Peyer's patch (tissue), 4 donors: ENCODE measurements at regions not wholly inside any gene's neighbourhood (a gene's known extent, or its start where the extent isn't known, plus 50 kb on each side); places are given as distances from the start of the nearest gene placed in this dataset.

Experiments
- DNase-seq, 3 donors: peaks; one replicate each; pipeline ENCODE4 v3.0.0-alpha.2; 2017 to 2019
- H3K27ac ChIP-seq, 4 donors: fragments of 200-600 bp; sonication (generic); one replicate each; pipeline ENCODE4 v1.5.1; 2016 to 2019
- H3K27me3 ChIP-seq, 2 donors: fragments of 200-600 bp; sonication (generic); one replicate each; pipeline ENCODE4 v1.5.1; 2019
- H3K36me3 ChIP-seq, 3 donors: fragments of 200-600 bp; sonication (generic); one replicate each; pipeline ENCODE4 v1.5.1; 2016 to 2019
- H3K4me1 ChIP-seq, 4 donors: fragments of 200-600 bp; sonication (generic); one replicate each; pipeline ENCODE4 v1.5.1; 2016 to 2019
- H3K4me3 ChIP-seq, 4 donors: fragments of 200-600 bp; sonication (generic); 1 replicate in 3 of 4; 2 replicates in 1 of 4; pipeline ENCODE4 v1.5.1; 2016 to 2019; ENCODE audit warnings: mild to moderate bottlenecking in 1 of 4
- H3K9me3 ChIP-seq, 4 donors: fragments of 200-600 bp; sonication (generic); one replicate each; pipeline ENCODE4 v1.5.1; 2016 to 2019; ENCODE audit warnings: mild to moderate bottlenecking in 1 of 4
- CTCF ChIP-seq, 6 experiments: fragments of 450-650 bp in 4 of 6; fragments of 200-600 bp in 2 of 6; sonication (generic) in 1 of 6; IDR thresholded peaks; one replicate each; pipeline ENCODE4 v1.5.1; 2017 to 2019; ENCODE audit warnings: antibody characterized with exemption in 6 of 6, mild to moderate bottlenecking in 3 of 6, moderate library complexity in 1 of 6
- POLR2A ChIP-seq, 2 donors: fragments of 450-650 bp; IDR thresholded peaks; one replicate each; pipeline ENCODE4 v1.5.1; 2017; ENCODE audit warnings: antibody characterized with exemption in 2 of 2, mild to moderate bottlenecking in 2 of 2, moderate library complexity in 2 of 2

GRCh38 chr9:20208226-20208625 is 414.1 kb downstream of the MLLT3 start:
- no peaks in the 10 kb centered on the region for H3K9me3 ChIP-seq
- TF ChIP-seq POLR2A (IDR thresholded peaks at IDR 0.05), result no peak
- no peak for DNase-seq
- H3K4me3 ChIP-seq, result no peak overlapping the region
- H3K36me3 ChIP-seq, result no peaks in the 10 kb centered on the region
- no peaks in the 10 kb centered on the region for H3K4me1 ChIP-seq
- H3K27ac ChIP-seq, result no peak overlapping the region
- no peaks in the 10 kb centered on the region for H3K27me3 ChIP-seq

GRCh38 chr9:20207176-20207575 is 415.1 kb downstream of the MLLT3 start:
- DNase-seq, result no peak
- H3K9me3 ChIP-seq, result no peaks in the 10 kb centered on the region
- H3K36me3 ChIP-seq, result no peaks in the 10 kb centered on the region
- H3K27ac ChIP-seq, result no peak overlapping the region
- TF ChIP-seq CTCF (IDR thresholded peaks at IDR 0.05) (no peak), POLR2A (IDR thresholded peaks at IDR 0.05) (no peak)
- H3K4me1 ChIP-seq, result no peaks in the 10 kb centered on the region
- H3K4me3 ChIP-seq, result no peak overlapping the region
- no peaks in the 10 kb centered on the region for H3K27me3 ChIP-seq

- DNase-seq, result no peak
- Histone ChIP-seq H3K27me3 (no peaks in the 10 kb centered on the region), H3K4me3 (no peak overlapping the region), H3K27ac (no peak overlapping the region), H3K4me1 (no peaks in the 10 kb centered on the region), H3K9me3 (no peaks in the 10 kb centered on the region), H3K36me3 (no peaks in the 10 kb centered on the region)
- TF ChIP-seq POLR2A (IDR thresholded peaks at IDR 0.05) (no peak), CTCF (IDR thresholded peaks at IDR 0.05) (no peak)
These were observed 416.5 kb downstream of the MLLT3 start for GRCh38 chr9:20205821-20206220.

- no peak overlapping the region for H3K27ac ChIP-seq
- H3K4me1 ChIP-seq, result peaks cover 0 to 7% (median 0%) of the 10 kb centered on the region in 4 donors
- no peaks in the 10 kb centered on the region for H3K36me3 ChIP-seq
- no peak for TF ChIP-seq POLR2A (IDR thresholded peaks at IDR 0.05)
- no peak for TF ChIP-seq CTCF (IDR thresholded peaks at IDR 0.05)
- no peak for DNase-seq
- no peaks in the 10 kb centered on the region for H3K9me3 ChIP-seq
- H3K4me3 ChIP-seq, result no peak overlapping the region
- H3K27me3 ChIP-seq, result no peaks in the 10 kb centered on the region
These were observed 412.2 kb upstream of the SLC24A2 start for GRCh38 chr9:20200991-20201431.

- Histone ChIP-seq H3K9me3 (no peaks in the 10 kb centered on the region), H3K4me3 (no peak overlapping the region), H3K4me1 (peaks cover 0 to 7% (median 0%) of the 10 kb centered on the region in 4 donors), H3K36me3 (no peaks in the 10 kb centered on the region), H3K27me3 (no peaks in the 10 kb centered on the region), H3K27ac (no peak overlapping the region)
- DNase-seq, result no peak
- no peak for TF ChIP-seq POLR2A (IDR thresholded peaks at IDR 0.05)
- no peak for TF ChIP-seq CTCF (IDR thresholded peaks at IDR 0.05)
These were observed 411.7 kb upstream of the SLC24A2 start for GRCh38 chr9:20200581-20200980.

GRCh38 chr9:20199111-20199510 is 410.3 kb upstream of the SLC24A2 start:
- DNase-seq, result no peak
- Histone ChIP-seq H3K27me3 (no peaks in the 10 kb centered on the region), H3K4me1 (peaks cover 0 to 7% (median 0%) of the 10 kb centered on the region in 4 donors), H3K27ac (no peak overlapping the region), H3K4me3 (no peak overlapping the region), H3K9me3 (no peaks in the 10 kb centered on the region), H3K36me3 (no peaks in the 10 kb centered on the region)
- no peak for TF ChIP-seq CTCF (IDR thresholded peaks at IDR 0.05)
- no peak for TF ChIP-seq POLR2A (IDR thresholded peaks at IDR 0.05)
